ENCODE measurements at regions not wholly inside any gene's neighbourhood (a gene's known extent, or its start where the extent isn't known, plus 50 kb on each side); places are given as distances from the start of the nearest gene placed in this dataset.

DNA sequence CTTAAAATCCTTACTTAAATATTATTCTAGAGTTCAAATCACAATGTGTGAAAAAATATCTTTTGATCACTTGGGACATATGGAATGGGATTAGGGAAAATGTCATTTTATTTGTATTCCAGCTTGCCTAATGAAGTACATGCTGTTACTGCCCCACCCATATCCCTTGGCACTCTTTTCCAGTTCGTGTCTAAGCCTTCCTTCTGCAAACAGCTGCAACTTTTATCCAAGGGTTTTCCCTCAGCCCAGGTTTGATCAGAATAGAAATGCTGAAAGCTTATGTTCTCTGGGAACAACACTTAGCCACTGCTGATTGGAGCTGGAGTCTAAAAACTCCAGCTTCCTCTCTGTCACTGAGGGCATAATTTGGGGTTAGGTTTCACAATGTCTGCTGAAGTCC lies 214.1 kb upstream of the FAM3C start:
- H3K9me3 ChIP-seq (replicated peaks; ENCODE audit: control insufficient read depth, insufficient read depth, low read length) = no peaks in the 10 kb centered on the region
- TF ChIP-seq FOS (IDR thresholded peaks at IDR 0.05; ENCODE audit: borderline replicate concordance, insufficient read depth, low read length) = no peak
- TF ChIP-seq, protein P1, sequence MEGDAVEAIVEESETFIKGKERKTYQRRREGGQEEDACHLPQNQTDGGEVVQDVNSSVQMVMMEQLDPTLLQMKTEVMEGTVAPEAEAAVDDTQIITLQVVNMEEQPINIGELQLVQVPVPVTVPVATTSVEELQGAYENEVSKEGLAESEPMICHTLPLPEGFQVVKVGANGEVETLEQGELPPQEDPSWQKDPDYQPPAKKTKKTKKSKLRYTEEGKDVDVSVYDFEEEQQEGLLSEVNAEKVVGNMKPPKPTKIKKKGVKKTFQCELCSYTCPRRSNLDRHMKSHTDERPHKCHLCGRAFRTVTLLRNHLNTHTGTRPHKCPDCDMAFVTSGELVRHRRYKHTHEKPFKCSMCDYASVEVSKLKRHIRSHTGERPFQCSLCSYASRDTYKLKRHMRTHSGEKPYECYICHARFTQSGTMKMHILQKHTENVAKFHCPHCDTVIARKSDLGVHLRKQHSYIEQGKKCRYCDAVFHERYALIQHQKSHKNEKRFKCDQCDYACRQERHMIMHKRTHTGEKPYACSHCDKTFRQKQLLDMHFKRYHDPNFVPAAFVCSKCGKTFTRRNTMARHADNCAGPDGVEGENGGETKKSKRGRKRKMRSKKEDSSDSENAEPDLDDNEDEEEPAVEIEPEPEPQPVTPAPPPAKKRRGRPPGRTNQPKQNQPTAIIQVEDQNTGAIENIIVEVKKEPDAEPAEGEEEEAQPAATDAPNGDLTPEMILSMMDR (IDR thresholded peaks at IDR 0.05; ENCODE audit: extremely low read depth in 1 of 2, insufficient read depth in 1 of 2, low read depth in 1 of 2, low read length in 2 of 2) = no peak
- no peak for TF ChIP-seq GATA2 (IDR thresholded peaks at IDR 0.05; ENCODE audit: insufficient read depth, insufficient read length, low read depth, low read length)
- TF ChIP-seq JUN (IDR thresholded peaks at IDR 0.05; ENCODE audit: borderline replicate concordance, insufficient read depth, insufficient read length, low read depth) = no peak
- TF ChIP-seq MYC (IDR thresholded peaks at IDR 0.05; ENCODE audit: low read depth, low read length) = no peak
- TF ChIP-seq POLR2AphosphoS5 (IDR thresholded peaks at IDR 0.05; ENCODE audit: insufficient read depth, low read depth, low read length) = no peak
- no peak for TF ChIP-seq POLR2A (IDR thresholded peaks at IDR 0.05; ENCODE audit: low read depth, low read length)
- TF ChIP-seq, protein P2, sequence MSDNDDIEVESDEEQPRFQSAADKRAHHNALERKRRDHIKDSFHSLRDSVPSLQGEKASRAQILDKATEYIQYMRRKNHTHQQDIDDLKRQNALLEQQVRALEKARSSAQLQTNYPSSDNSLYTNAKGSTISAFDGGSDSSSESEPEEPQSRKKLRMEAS (IDR thresholded peaks at IDR 0.05; ENCODE audit: insufficient read depth, insufficient read length) = no peak
- no peak for TF ChIP-seq EZH2 (IDR thresholded peaks at IDR 0.05; ENCODE audit: borderline replicate concordance, low read depth, low read length, severe bottlenecking)
- H2AFZ ChIP-seq (ENCODE audit: low read depth, low read length) = no peak overlapping the region
- H3K4me2 ChIP-seq (ENCODE audit: insufficient read depth, low read length) = no peak overlapping the region
- BruUV-seq (replicated peaks) = no TSS peak
- ChIA-PET CTCF (interaction anchor here (1.0 kb wide), 1 partner anchor 109 kb away, joined by 3 read pairs; no protein-coding TSS in a partner anchor), POLR2A (no interaction called here)
- H3K9me1 ChIP-seq (replicated peaks; ENCODE audit: control insufficient read depth, extremely low read depth, insufficient read depth, low read length) = no peaks in the 10 kb centered on the region
- no peaks in the 10 kb centered on the region for H3K36me3 ChIP-seq (ENCODE audit: control insufficient read depth in 2 of 2, extremely low read depth in 1 of 2, insufficient read depth in 2 of 2, low read length in 2 of 2)
- H3K9ac ChIP-seq (replicated peaks; ENCODE audit: extremely low read depth, insufficient read depth, low read length) = no peak overlapping the region
- no peak overlapping the region for H3K4me3 ChIP-seq (replicated peaks in 1 of 3; ENCODE audit: insufficient read depth in 1 of 3, low read depth in 1 of 3, low read length in 3 of 3)
- dilution Hi-C loops (cut with MboI; ENCODE audit: extremely low pct_ligation_motif_present, low sequenced_read_pairs) = no loop called here
- FAIRE-seq (no peak), DNase-seq (ENCODE audit: low read depth, low spot score) (no peak)
- no peaks in the 10 kb centered on the region for H3K27me3 ChIP-seq (ENCODE audit: control insufficient read depth in 2 of 2, insufficient read depth in 2 of 2, low read length in 2 of 2)
- intact Hi-C loops (cut with micrococcal nuclease) = no loop called here
- no peaks in the 10 kb centered on the region for H3K4me1 ChIP-seq (ENCODE audit: control insufficient read depth, extremely low read depth, insufficient read depth, low read length)
- no peak overlapping the region for H3K27ac ChIP-seq (ENCODE audit: insufficient read depth, low read depth, low read length)
- no peaks in the 10 kb centered on the region for H4K20me1 ChIP-seq (replicated peaks; ENCODE audit: control insufficient read depth, extremely low read depth, insufficient read depth, low read length)
- no peaks in the 10 kb centered on the region for H3K79me2 ChIP-seq (ENCODE audit: control insufficient read depth, insufficient read depth, low read length)
